A172 (cell line): ENCODE measurements at regions not wholly inside any gene's neighbourhood (a gene's known extent, or its start where the extent isn't known, plus 50 kb on each side); places are given as distances from the start of the nearest gene placed in this dataset.
"Not testable (repeated sequence)": the region's sequence is repeated elsewhere in the genome, so short reads cannot be mapped to it uniquely, and the experiment has no call there.

ENCODE experiments used
- DNase-seq: peaks from one replicate; pipeline ENCODE4 v3.0.0-alpha.2; 2015; ENCODE audit warnings: low spot score

GRCh38 chr4:95898226-95898625 lies 58.3 kb downstream of the PDHA2 start:
- DNase-seq: no peak

- no peak for DNase-seq
Measured at GRCh38 chr4:95909211-95909610, 69.3 kb downstream of the PDHA2 start.

GRCh38 chr4:95910749-95911148 lies 70.9 kb downstream of the PDHA2 start:
- DNase-seq: no peak

GRCh38 chr4:95921470-95921869 lies 81.6 kb downstream of the PDHA2 start:
- DNase-seq: no peak

GRCh38 chr4:95929448-95930064 lies 89.7 kb downstream of the PDHA2 start:
- DNase-seq: peak; percentile 6

- DNase-seq: no peak
Measured at GRCh38 chr4:95939141-95939540, 99.2 kb downstream of the PDHA2 start.

- peak; percentile 19 for DNase-seq
Measured at GRCh38 chr4:95949136-95949765, 109.4 kb downstream of the PDHA2 start.

GRCh38 chr4:95949808-95950207 lies 109.9 kb downstream of the PDHA2 start:
- no peak for DNase-seq

- DNase-seq: not testable (repeated sequence)
Measured at GRCh38 chr4:95952538-95952937, 112.6 kb downstream of the PDHA2 start.

GRCh38 chr4:95956094-95956493 lies 116.2 kb downstream of the PDHA2 start:
- no peak for DNase-seq

- DNase-seq: peak; percentile 9
Measured at GRCh38 chr4:95957054-95957453, 117.2 kb downstream of the PDHA2 start.

- no peak for DNase-seq
Measured at GRCh38 chr4:95957759-95958158, 117.9 kb downstream of the PDHA2 start.

- DNase-seq: no peak
Measured at GRCh38 chr4:95959182-95959581, 119.3 kb downstream of the PDHA2 start.

GRCh38 chr4:95959633-95960032 lies 119.7 kb downstream of the PDHA2 start:
- no peak for DNase-seq

- no peak for DNase-seq
Measured at GRCh38 chr4:95963456-95963855, 123.6 kb downstream of the PDHA2 start.

- DNase-seq: no peak
Measured at GRCh38 chr4:95979961-95980876, 140.3 kb downstream of the PDHA2 start.

GRCh38 chr4:95980877-95981360 lies 141.0 kb downstream of the PDHA2 start:
- no peak for DNase-seq

- no peak for DNase-seq
Measured at GRCh38 chr4:95981591-95981990, 141.7 kb downstream of the PDHA2 start.

- DNase-seq: no peak
Measured at GRCh38 chr4:95982516-95982915, 142.6 kb downstream of the PDHA2 start.

GRCh38 chr4:95984081-95984480 lies 144.2 kb downstream of the PDHA2 start:
- no peak for DNase-seq

- DNase-seq: no peak
Measured at GRCh38 chr4:95985051-95985450, 145.2 kb downstream of the PDHA2 start.

GRCh38 chr4:95985791-95986550 lies 146.1 kb downstream of the PDHA2 start:
- DNase-seq: no peak
